Brain microvascular endothelial cell (primary cell): ENCODE measurements at regions not wholly inside any gene's neighbourhood (a gene's known extent, or its start where the extent isn't known, plus 50 kb on each side); places are given as distances from the start of the nearest gene placed in this dataset.
"Not testable (repeated sequence)": the region's sequence is repeated elsewhere in the genome, so short reads cannot be mapped to it uniquely, and the experiment has no call there.

Experiments
- DNase-seq: peaks from one replicate; pipeline ENCODE4 v3.0.0-alpha.2; 2020
- H3K27ac ChIP-seq: fragments of 250-450 bp; sonication (Bioruptor Pico); 2 replicates; pipeline ENCODE4 v1.5.1; 2020; ENCODE audit warnings: mild to moderate bottlenecking, moderate library complexity
- H3K27me3 ChIP-seq: fragments of 250-450 bp; sonication (Bioruptor Pico); replicated peaks from 2 replicates; pipeline ENCODE4 v1.5.1; 2020; ENCODE audit warnings: mild to moderate bottlenecking
- H3K36me3 ChIP-seq: fragments of 250-450 bp; sonication (Bioruptor Pico); replicated peaks from 2 replicates; pipeline ENCODE4 v1.5.1; 2020; ENCODE audit warnings: mild to moderate bottlenecking
- H3K4me3 ChIP-seq: 2 replicates; pipeline ENCODE4 v1.5.1; 2011; ENCODE audit warnings: low read depth, mild to moderate bottlenecking, control low read depth, low read length, moderate library complexity
- CTCF ChIP-seq: IDR thresholded peaks from 2 replicates; pipeline ENCODE4 v1.5.1; 2011; ENCODE audit warnings: low read depth, mild to moderate bottlenecking, moderate library complexity, low read length, control low read depth, inconsistent platforms; ENCODE audit errors: missing control alignments
- in situ Hi-C: cut with HindIII; loops from 2 replicates; pipeline ENCODE4 v1.10.0; 2017; ENCODE audit warnings: low sequenced_read_pairs, low pct_ligation_motif_present

- H3K36me3 ChIP-seq = no peaks in the 10 kb centered on the region
- in situ Hi-C loops = no loop called here
- TF ChIP-seq CTCF = no peak
- H3K27me3 ChIP-seq = no peaks in the 10 kb centered on the region
- H3K4me3 ChIP-seq = no peak overlapping the region
- H3K27ac ChIP-seq = no peak overlapping the region
- DNase-seq = no peak
Observed at GRCh38 chr2:83993873-83994632, 465.0 kb downstream of the SUCLG1 start.

DNA sequence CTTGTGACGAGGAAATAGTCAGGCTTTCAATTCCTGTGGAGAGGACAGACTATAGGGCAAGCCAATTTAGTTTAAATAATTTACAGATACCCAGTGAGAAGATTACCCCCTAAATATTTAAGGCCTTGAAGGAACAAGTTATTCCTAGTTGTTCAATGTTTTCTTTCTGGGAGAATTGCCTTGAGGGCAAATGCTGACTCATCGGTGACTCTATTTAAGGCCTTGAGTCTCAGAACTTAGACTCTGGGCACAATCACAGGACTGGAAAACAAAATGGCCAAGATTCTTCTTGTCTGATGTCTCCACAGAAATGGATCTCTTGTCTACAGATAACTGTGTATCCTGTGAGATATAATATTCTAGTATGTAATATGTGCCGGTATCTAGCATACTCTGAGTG lies 467.1 kb downstream of the SUCLG1 start:
- DNase-seq = no peak
- Histone ChIP-seq H3K4me3 (no peak overlapping the region), H3K27me3 (no peaks in the 10 kb centered on the region), H3K36me3 (no peaks in the 10 kb centered on the region), H3K27ac (no peak overlapping the region)
- in situ Hi-C loops = no loop called here
- no peak for TF ChIP-seq CTCF

DNA sequence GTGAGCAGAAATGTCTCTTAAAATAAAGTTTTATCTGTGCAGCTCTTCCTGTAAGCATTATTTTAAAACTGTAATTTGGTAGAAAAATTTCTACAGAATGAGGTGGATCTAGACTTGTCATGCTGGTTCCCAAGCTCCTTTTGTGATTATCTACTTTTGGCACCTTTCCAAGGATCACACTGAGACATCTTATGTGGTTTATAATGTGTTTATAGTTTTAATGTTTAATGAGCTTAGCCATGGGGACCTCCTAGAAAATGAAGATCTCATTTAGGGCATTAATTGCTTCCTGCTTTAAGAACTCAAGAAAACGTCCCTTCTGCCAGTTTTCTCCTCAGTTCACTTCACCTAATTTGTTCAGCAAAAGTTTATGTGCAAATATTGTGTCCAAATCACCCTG lies 468.4 kb downstream of the SUCLG1 start:
- H3K27me3 ChIP-seq = no peaks in the 10 kb centered on the region
- H3K36me3 ChIP-seq = no peaks in the 10 kb centered on the region
- no peak for DNase-seq
- H3K27ac ChIP-seq = no peak overlapping the region
- in situ Hi-C loops = no loop called here
- no peak for TF ChIP-seq CTCF
- no peak overlapping the region for H3K4me3 ChIP-seq

DNA sequence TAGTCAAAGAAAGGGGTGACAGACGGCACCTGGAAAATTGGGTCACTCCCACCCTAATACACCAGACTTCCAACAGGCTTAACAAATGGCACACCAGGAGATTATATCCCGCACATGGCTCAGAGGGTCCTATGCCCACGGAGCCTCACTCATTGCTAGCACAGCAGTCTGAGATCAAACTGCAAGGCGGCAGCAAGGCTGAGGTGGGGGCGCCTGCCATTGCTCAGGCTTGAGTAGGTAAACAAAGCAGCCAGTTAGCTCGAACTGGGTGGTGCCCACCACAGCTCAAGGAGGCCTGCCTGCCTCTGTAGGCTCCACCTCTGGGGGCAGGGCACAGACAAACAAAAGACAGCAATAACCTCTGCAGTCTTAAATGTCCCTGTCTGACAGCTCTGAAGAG lies 482.5 kb downstream of the SUCLG1 start:
- DNase-seq, H3K4me3 ChIP-seq, H3K36me3 ChIP-seq, H3K27ac ChIP-seq, in situ Hi-C loops, H3K27me3 ChIP-seq: not testable (repeated sequence)

DNA sequence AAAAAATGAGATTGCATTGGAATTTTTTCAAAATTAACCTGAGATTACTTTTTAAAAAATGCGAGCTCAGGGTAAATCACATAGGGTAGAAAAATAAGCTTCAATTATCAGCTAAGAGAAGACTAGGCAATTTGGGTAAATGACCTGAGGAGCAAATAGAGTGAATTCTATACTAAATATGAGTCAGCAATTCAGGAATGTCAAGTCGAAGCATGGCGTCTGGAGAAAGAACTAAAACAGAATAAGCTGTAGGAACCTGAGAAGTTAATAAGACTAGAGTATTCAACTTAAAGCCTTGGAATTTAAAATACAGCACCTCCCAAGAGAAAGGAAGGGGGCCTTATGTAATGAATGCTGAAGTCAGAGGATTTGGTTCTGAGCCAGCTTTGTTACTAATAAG lies 487.0 kb downstream of the SUCLG1 start:
- in situ Hi-C loops = no loop called here
- DNase-seq = no peak
- Histone ChIP-seq H3K27me3 (no peaks in the 10 kb centered on the region), H3K4me3 (no peak overlapping the region), H3K36me3 (no peaks in the 10 kb centered on the region), H3K27ac (no peak overlapping the region)
- TF ChIP-seq CTCF = no peak

DNA sequence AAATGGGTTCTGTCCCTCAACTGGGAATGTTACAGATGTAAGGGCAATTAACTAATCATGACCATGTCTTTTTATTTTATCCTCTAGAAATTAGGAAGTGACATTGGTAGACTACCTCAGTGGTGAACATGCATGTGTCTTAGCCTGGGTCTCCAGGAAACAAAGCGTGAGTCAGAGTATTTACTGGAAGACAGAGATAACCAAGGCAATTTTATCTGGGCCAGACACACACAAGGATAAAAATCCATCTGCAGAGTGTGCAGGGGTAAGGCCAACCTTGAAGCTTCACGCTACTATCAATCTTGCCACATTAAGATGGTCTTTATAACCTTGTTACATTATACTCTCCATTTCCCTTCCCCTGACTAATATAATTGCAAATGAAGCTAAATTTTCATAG lies 487.5 kb downstream of the SUCLG1 start:
- in situ Hi-C loops = no loop called here
- no peak for TF ChIP-seq CTCF
- no peak for DNase-seq
- Histone ChIP-seq H3K4me3 (no peak overlapping the region), H3K36me3 (no peaks in the 10 kb centered on the region), H3K27me3 (no peaks in the 10 kb centered on the region), H3K27ac (no peak overlapping the region)
